ENCODE measurements at regions not wholly inside any gene's neighbourhood (a gene's known extent, or its start where the extent isn't known, plus 50 kb on each side); places are given as distances from the start of the nearest gene placed in this dataset.

DNA sequence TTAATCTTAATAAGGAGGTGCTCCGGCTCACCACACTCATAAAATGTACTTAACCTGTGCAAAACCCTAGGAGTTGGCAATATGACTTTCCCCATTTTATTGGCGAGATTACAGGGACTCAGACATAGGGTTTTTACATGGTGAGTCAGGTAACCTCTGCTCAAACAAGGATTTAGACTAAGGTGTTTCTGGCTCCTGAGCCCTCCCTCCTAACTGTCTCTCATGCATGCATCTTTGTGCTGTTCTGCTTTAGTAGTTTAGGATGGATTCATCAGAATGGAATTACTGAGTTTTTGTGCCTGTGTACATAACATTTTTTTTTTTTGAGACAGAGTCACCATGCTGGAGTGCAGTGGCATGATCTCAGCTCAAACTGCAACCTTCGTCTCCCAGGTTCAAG, 993.3 kb upstream of the TMEM132C start:
- Histone ChIP-seq H3K36me3 (replicated peaks in 1 of 2) (no peaks in the 10 kb centered on the region), H3K27me3 (no peaks in the 10 kb centered on the region), H3K27ac (no peak overlapping the region), H3K4me3 (no peak overlapping the region), H3K4me1 (replicated peaks in 1 of 2) (no peaks in the 10 kb centered on the region), H3K9me3 (replicated peaks in 1 of 3) (no peaks in the 10 kb centered on the region)
- 85 to 93% (median 90%) methylated on average over 3 of the region's 3 CpGs for WGBS, 4 donors
- no peak for DNase-seq
- TF ChIP-seq, protein P1, sequence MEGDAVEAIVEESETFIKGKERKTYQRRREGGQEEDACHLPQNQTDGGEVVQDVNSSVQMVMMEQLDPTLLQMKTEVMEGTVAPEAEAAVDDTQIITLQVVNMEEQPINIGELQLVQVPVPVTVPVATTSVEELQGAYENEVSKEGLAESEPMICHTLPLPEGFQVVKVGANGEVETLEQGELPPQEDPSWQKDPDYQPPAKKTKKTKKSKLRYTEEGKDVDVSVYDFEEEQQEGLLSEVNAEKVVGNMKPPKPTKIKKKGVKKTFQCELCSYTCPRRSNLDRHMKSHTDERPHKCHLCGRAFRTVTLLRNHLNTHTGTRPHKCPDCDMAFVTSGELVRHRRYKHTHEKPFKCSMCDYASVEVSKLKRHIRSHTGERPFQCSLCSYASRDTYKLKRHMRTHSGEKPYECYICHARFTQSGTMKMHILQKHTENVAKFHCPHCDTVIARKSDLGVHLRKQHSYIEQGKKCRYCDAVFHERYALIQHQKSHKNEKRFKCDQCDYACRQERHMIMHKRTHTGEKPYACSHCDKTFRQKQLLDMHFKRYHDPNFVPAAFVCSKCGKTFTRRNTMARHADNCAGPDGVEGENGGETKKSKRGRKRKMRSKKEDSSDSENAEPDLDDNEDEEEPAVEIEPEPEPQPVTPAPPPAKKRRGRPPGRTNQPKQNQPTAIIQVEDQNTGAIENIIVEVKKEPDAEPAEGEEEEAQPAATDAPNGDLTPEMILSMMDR (IDR thresholded peaks at IDR 0.05), result no peak
- no peak for TF ChIP-seq POLR2A (IDR thresholded peaks at IDR 0.05)
- intact Hi-C loops (cut with DNase I), result no loop called here

DNA sequence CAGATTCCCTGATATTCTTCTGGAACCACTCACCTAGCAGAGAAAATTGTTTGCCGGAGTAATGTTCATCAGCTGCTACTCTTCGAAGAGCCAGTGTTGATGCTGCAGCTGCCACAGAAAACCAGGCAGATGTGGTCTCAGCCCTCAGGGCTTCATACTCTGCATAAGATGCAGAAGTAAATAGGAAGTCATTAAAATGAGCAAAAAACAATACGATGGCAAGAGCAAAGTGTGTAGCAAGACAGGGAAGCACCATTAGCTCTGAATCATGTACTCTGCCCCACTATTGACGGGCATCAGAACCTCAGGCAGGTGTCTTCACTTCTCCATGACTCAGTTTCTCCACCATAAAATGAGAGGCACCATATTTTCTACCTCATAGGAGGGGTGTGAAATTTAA, 991.6 kb upstream of the TMEM132C start:
- Histone ChIP-seq H3K4me1 (replicated peaks in 1 of 2) (no peaks in the 10 kb centered on the region), H3K27me3 (no peaks in the 10 kb centered on the region), H3K9me3 (replicated peaks in 1 of 3) (no peaks in the 10 kb centered on the region), H3K36me3 (replicated peaks in 1 of 2) (no peaks in the 10 kb centered on the region), H3K27ac (no peak overlapping the region), H3K4me3 (no peak overlapping the region)
- DNase-seq, result no peak
- intact Hi-C loops (cut with DNase I), result no loop called here
- TF ChIP-seq, protein P1 (IDR thresholded peaks at IDR 0.05), result no peak
- TF ChIP-seq POLR2A (IDR thresholded peaks at IDR 0.05), result no peak
- 82 to 87% (median 83%) methylated on average over 4 of the region's 4 CpGs for WGBS, 4 donors

DNA sequence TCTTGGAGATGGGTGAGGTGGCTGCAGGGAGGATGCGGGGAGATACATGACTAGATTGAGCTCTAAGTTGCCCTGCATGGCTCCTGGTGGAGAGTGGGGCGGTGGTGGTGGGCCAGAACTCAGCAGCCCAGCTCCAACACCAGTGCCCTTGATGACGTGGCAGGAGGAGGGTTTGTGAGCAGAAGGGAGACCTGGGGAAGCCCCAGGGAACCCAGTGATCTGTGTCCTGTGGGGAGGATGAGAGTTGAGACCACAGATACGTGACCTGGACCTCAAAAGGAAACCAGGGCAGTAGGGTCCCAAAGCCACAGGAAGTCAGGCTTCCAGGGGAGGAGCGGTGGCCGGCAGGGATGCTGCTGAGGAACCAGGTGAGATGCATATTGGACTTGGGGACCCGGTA, 989.1 kb upstream of the TMEM132C start:
- 57 to 71% (median 62%) methylated on average over 7 of the region's 7 CpGs for WGBS, 4 donors
- Histone ChIP-seq H3K36me3 (replicated peaks in 1 of 2) (no peaks in the 10 kb centered on the region), H3K9me3 (replicated peaks in 1 of 3) (no peaks in the 10 kb centered on the region), H3K27me3 (peaks cover 7% of the 10 kb centered on the region), H3K4me3 (no peak overlapping the region), H3K27ac (no peak overlapping the region), H3K4me1 (replicated peaks in 1 of 2) (no peaks in the 10 kb centered on the region)
- TF ChIP-seq, protein P1 (IDR thresholded peaks at IDR 0.05), result no peak
- TF ChIP-seq POLR2A (IDR thresholded peaks at IDR 0.05), result no peak
- no peak for DNase-seq
- intact Hi-C loops (cut with DNase I), result no loop called here

DNA sequence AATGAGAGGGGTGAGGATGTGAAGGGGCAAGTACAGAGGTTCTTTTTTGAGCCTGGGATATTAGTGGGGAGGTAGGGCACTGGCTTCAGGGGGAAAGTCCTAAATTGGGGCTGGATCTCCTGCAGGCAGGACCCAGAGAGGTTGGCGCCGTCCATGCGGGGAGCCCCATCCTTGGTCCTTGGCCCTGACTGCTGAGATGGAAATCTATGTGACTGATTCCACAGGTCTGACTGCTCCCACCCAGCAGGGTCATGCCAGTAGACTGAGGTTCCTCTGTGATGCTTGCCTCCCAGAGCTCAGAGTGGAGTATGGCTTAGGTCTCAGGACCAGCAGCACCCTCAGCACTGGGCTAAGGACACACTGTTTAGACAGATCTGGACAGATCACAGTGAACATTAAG, 988.6 kb upstream of the TMEM132C start:
- WGBS, 4 donors, result 88 to 100% (median 91%) methylated on average over 3 of the region's 3 CpGs; no CpG with 5 or more reads in 1 of the 4 donors
- peaks cover 7% of the 10 kb centered on the region for H3K27me3 ChIP-seq
- H3K9me3 ChIP-seq (replicated peaks in 1 of 3), result no peaks in the 10 kb centered on the region
- no peaks in the 10 kb centered on the region for H3K36me3 ChIP-seq (replicated peaks in 1 of 2)
- no peak for DNase-seq
- no peaks in the 10 kb centered on the region for H3K4me1 ChIP-seq (replicated peaks in 1 of 2)
- no peak overlapping the region for H3K27ac ChIP-seq
- H3K4me3 ChIP-seq, result no peak overlapping the region
- TF ChIP-seq, protein P1 (IDR thresholded peaks at IDR 0.05), result no peak
- TF ChIP-seq POLR2A (IDR thresholded peaks at IDR 0.05), result no peak
- intact Hi-C loops (cut with DNase I), result no loop called here

Measured in adrenal gland (tissue), 9 donors.